ENCODE measurements at regions not wholly inside any gene's neighbourhood (a gene's known extent, or its start where the extent isn't known, plus 50 kb on each side); places are given as distances from the start of the nearest gene placed in this dataset.
"Not testable (repeated sequence)": the region's sequence is repeated elsewhere in the genome, so short reads cannot be mapped to it uniquely, and the experiment has no call there.

DNA sequence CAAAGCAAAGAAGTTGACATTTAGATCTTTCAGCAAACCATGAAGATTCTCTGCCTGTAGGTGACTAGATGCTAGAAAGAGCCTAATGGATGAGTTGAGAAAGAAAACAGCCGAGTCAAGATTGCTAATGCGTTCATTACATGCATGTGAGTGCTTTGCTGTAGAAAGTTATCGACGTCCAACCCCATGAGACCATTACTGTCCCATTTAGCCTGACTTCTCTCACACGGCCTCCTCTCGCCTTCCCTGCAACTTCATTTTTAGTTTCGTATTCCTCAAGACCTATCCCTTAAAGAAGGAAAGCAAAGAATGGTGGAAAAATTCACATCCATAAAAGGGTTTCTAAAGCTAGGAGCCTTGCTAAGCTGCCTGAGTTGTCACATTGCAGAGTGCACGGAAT, 113.7 kb upstream of the DPP6 start:
- no peak for DNase-seq (ENCODE audit: low read depth)

DNA sequence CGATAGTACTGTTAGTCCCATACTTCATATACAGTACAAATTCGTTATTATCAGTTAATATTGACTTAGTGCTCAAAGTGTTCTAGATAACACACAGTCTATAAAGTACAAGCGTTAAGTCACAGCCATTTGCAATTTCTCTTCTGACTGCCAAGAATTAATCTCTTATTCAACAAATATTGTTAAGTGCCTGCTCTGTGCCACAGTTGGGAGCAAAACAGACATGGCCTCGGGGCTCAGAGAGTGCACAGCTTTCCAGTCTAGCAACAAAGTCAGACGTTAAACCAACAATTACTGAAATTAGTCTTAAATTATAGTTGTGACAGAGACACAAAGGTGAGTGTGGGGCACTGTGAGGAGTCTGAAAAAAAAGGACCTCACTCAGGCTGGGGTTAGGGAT, 113.0 kb upstream of the DPP6 start:
- no peak for DNase-seq (ENCODE audit: low read depth)

DNA sequence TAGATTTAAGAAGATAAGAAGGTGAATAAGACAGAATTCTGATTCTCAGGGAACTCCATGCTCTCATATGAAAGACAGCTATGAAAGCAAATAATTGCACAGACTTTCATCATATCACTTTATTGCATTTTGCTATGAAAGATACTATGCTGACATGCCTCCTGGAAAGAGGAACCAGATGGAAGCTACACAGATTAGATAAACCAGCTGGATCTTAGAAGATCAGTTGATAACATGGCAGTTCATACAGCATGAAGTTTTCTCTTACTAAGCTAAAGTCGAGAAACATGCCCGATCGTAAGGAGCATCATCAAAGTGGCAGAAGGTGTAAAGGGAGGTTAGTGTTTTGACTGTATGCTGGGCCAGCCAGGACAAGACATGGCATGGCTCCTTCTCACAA, 112.5 kb upstream of the DPP6 start:
- DNase-seq (ENCODE audit: low read depth), result no peak

DNA sequence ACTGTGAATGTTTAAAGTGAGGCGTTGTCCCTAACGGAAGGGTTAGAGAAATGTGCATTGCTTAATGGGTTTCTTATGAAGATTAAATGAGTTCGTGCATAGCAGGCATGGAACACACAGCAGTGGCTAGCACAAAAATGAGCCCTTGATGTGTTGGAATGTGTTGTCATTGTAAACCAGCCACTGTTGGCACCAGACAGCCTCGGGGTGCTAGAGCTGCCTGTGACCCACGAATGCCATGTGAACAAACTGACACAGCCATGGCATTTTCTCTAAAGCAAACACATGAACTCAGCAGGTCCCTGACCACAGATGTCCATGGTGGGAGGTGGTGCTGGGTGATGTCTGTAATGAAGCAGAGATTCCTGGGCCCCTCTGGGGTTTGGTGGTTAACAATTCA, 111.1 kb upstream of the DPP6 start:
- no peak for DNase-seq (ENCODE audit: low read depth)

DNA sequence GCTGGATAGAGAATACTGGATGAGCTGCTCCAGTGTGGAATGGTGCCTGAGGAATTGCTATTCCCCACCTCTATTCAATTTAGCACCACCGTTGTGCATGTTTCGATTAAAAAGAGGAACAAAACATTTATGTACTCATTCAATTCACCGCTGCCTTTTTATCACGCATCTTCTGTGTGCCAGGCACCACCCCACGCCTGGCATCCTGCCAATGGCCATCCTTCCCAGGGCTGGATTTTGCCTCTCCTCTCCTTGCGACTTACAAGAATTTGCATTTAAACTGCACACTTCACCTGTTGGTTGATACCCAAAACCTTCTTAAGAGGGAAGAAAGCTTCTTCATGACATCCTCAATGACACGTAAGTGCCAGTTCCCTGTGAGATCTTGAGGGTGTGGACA, 110.2 kb upstream of the DPP6 start:
- DNase-seq (ENCODE audit: low read depth), result no peak

DNA sequence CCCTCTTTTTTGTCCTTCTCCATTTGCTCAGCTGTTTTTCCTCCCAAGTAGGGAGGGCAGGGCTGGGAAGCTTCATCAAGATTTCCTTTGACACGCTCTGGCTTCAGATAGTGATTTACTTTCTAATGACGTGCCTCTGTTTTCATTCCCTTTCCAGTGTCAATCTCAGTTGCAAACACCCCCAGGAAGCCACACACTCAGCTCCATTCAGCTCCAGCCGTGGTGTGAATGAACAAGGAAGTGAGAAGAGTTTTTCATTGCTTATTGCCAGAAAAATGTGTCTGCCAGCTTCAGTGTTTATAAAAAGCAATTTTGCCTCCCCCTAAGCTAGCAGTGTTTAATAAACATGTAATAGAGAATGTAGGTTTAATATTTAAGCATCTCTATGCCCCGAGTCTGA, 108.7 kb upstream of the DPP6 start:
- DNase-seq (ENCODE audit: low read depth), result no peak

DNA sequence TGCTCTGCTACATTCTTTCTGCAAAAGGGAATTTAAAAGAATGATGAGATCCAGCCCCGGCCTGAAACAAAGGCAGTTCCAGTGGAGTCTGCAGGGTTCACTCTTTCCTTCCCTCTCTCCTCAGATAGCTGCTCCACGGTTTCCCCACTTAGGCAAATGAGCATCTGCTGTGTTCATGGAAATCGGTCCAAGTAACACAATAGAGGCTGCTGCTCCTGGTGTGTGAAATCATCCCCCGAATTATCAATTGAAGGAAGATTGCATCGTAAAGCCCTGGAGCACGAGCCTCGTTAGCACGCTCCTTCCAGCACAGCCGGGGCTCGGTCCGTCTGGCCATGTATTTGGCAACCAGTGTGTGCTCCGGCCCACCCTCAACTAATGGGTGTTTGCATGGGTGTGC, 108.3 kb upstream of the DPP6 start:
- DNase-seq (ENCODE audit: low read depth), result no peak

DNA sequence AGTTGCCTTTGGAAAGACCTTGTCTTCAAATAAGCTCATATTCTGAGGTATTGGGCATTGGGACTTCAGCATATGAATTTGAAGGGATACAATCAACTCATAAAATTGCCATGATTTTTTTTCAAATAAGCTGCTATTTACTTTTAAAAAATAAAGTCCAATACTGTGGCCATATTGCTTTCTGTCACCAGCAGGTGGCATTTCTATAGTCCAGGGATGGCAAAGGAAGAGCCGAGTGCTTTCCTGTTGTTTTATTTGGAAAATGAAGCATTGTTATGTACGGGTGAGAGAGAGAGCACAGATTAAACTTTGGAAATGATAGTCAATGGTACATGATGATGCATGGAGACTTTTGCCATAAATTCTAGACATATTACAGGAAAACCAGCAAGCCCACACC, 104.1 kb upstream of the DPP6 start:
- no peak for DNase-seq (ENCODE audit: low read depth)

DNA sequence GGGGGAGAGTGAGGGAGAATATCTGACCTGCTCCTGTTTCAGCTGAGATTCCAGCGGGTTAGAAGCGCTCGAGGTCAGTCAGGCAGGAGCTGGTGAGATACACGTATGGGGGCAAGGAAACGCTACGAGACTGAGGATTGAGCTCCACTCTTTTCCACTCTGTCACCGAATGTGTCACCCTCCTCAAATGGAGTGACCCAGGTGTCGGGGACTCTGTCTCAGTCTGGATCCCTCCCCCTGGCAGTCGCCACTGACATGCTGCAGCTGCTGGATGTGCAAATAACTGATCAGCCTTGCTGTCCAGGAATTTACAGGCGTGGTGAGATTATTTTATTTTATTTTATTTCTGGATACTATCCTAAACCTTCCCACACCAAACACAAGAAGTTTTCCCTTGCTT, 100.9 kb upstream of the DPP6 start:
- DNase-seq (ENCODE audit: low read depth), result no peak

DNA sequence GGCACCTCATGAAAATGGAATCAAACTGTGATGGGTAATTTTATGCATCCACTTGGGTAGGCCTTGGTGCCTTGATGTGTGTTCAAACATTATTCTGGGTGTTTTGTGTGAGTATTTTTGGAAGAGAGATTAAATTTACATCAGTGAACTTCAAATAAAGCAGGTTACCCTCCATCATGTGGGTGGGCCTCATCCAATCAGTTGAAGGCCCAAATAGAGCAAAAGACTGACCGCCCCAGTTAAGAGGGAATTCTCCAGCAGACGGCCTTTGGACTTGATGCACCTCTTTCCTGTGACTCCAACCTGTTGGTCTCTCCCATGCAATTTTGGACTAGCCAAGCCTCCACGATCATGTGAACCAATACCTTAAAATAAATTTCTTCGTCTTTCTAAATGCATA, 97.7 kb upstream of the DPP6 start:
- no peak for DNase-seq (ENCODE audit: low read depth)

DNA sequence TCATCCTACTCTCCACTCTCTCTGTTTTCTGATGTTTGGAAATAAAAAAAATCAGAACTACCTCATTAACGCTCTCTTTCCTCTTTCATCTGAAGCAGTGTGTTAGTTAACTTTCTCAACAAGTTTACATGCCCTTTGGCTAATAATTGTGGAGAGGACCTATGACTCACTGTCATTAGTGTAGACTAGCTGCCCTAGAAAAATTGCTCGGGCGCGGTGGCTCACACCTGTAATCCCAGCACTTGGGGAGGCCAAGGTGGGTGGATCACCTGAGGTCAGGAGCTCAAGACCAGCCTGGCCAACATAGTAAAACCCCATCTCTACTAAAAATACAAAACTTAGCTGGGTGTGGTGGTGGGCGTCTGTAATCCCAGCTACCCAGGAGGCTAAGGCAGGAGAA, 94.5 kb upstream of the DPP6 start:
- DNase-seq (ENCODE audit: low read depth), result not testable (repeated sequence)

DNA sequence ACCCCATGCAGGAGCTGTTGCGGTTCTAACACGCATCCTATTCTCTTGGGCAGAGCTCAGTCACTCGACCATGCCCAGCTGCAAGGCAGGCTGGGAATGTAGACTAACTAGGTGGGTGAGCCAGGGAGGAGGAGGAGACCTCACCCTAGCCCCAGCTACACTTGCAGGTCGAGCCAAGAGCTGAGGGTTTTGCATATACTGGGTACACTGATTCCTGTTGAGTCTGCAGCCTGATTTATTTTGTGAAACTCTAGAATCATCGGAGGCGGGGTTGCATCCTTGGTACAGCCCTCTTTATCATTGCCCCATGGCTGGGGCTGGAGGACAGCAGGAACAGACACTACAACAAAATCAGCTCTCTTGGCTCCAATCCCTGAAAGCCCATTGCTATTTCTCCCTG, 93.8 kb upstream of the DPP6 start:
- DNase-seq (ENCODE audit: low read depth), result not testable (repeated sequence)

DNA sequence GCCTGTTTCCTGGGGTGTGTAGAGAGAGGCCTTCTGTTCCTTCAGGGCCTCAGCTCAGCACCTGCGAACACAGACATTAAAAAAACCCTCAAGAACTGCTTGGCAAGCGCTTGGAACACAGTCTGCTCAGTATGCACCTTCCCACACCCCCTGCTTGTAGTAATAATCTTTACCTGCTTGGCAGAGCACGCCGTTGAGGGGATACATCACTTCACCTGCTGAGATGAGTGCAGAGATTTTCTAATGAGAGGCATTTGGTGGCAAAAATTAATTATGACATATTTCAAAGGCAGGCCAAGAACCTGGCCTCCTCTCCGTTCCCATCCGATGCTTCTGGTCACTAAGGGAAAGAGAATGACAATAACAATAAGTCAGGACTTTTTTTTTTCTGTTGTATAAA, 93.4 kb upstream of the DPP6 start:
- DNase-seq (ENCODE audit: low read depth), result not testable (repeated sequence)

DNA sequence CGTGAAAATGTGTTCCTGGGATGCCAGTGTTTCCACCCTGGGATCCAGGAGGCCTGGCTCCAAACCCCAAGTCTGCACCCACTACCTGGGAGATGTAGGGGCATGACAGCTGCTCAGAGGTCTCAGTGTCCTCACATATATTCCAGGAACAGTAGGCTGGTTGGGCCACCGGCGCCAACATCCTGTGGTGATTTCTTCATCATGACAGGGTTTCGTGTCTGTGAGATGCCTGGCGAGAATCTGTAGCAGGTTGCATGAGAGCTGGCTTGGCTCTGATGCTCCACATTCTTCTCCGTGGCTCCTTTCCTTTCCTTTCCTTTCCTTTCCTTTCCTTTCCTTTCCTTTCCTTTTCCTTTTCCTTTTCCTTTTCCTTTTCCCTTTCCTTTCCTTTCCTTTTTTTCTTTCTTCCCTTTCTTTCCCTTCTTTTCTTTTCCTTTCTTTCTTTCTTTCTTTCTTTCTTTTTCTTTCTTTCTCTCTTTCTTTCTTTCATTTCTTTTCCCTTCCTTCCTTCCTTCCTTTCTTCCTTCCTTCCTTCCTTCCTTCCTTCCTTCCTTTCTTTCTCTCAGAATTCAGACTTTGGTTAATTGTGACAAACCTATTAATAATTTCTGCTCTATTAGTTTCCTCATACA, 87.6 kb upstream of the DPP6 start:
- not testable (repeated sequence) for DNase-seq (ENCODE audit: low read depth)

DNA sequence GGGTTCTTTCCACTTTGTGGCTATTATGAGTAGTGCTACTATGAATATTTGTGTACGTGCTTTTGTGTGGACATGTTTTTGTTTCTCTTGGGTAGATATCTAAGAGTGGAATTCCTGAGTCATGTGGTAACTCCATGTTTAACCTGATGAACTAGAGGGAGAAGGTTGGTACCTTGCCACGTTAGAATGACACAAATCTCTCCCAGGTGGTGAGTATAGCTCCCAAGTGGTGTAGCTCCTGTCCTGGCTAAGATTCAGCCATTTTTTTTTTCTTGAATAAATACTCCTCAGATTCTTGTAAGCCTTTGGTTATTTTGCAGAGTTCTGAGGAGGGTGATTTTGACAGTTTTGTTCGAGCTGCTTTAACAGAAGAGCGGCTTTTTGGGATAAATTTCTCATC, 83.2 kb upstream of the DPP6 start:
- not testable (repeated sequence) for DNase-seq (ENCODE audit: low read depth)

DNA sequence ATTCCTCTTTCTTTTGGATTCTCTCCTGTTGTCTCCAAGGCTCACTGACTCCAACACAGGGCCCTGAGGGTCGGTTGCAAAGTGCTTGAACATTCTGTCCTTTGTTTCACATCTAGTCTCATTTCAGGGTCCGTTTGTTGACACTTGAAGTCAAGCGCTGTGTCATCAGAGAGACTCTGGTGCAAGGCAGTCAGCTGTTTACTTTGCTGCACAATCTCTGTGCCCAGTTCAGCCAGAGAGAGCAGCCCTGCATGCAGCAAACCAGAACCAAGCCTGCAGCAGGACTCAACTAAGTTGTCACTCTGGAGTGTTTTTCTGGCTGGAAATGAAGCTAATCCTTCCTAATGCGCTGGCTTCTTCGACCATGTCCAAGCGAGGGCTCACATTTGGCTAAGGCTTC, 77.6 kb upstream of the DPP6 start:
- not testable (repeated sequence) for DNase-seq (ENCODE audit: low read depth)

DNA sequence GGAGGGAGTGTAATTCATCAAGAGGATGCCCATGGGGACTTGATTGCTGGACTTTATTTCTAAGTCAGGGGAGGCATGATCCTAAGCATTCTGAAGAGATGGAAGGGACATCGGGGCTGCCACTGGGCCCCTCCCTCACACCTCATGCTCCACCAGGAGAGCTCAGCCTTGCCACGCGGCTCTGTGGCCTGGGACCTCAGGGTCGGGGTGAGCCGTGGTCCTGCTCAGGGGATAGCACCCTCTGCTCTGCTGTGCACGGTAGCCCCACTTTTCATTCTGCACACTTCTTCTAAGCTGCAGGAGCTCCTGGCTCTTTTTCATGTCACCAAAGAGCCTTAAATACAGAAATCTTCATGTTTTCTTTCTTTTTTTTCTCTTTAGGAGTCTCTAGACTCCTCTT, 75.5 kb upstream of the DPP6 start:
- not testable (repeated sequence) for DNase-seq (ENCODE audit: low read depth)

DNA sequence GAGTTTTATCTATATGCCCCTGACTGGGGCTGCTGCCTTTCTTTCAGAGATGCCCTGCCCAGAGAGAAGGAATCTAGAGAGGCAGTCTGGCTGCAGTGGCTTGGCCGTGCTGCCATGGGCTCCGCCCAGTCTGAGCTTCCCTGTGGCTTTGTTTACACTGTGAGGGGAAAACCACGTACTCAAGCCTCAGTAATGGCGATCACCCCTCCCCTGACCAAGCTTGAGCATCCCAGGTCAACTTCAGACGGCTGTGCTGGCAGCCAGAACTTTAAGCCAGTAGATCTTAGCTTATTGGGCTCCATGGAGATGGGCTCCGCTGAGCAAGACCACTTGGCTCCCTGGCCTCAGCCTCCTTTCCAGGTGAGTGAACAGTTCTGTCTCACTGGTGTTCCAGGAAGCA, 69.0 kb upstream of the DPP6 start:
- not testable (repeated sequence) for DNase-seq (ENCODE audit: low read depth)

DNA sequence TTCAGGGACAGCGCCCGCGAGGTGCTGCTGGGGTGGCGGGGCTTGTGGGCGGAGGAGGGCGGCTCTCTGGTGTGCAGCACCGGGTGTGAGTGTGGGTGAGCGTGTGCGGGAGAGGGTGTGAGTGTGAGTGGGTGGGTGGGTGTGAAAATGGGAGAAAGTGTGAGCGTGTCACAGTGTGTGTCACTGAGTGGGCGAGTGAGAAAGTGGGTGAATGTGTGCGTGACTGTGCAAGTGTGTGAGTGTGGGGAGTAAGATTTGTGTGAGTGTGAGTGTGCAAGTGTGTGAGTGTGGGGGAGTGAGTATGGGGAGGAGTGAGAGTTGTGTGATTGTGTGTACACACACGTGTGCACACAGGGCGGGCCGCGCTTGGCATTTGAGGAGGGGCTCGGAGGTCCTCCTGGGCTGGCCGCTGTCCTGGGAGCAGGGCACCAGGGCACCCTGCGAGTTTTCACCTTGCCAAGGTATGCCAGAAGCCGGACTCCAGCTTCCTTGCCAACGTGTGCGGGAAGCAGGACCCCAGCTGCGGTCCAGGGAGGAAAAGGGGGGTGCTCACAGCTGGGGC, 63.1 kb upstream of the DPP6 start:
- DNase-seq (ENCODE audit: low read depth), result not testable (repeated sequence)

DNA sequence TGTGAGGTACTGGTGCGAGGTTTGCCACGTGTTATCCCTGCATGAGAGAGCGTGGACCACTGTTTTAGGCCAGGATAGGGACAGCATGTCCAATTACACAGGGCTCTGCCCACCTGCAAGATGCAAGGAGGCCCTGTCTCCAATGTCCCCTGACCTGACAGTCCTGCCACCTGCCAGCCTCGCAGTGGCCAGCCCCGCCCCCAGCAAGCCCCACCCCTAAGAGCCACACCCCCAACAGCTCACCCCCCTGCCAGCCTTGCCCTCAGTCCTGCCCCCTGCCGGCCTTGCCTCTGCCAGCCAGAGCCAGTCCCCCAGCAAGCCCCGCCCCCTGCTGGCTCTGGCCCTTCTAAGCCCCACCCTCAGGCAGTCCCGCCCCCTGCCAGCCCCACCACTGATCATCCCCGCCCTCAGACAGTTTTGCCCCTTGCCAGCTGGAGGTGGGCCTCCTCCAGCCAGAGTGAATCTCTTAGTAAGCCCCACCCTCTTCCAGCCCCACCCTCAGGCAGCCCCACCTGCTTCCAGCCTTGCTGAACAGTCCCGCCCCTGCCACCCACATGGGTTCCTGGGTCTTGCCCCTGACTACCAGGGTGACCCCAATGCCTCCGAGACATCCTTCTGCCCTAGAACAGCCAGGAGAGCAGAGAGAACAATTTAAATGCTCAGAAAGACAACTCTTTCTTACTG, 62.3 kb upstream of the DPP6 start:
- not testable (repeated sequence) for DNase-seq (ENCODE audit: low read depth)

DNA sequence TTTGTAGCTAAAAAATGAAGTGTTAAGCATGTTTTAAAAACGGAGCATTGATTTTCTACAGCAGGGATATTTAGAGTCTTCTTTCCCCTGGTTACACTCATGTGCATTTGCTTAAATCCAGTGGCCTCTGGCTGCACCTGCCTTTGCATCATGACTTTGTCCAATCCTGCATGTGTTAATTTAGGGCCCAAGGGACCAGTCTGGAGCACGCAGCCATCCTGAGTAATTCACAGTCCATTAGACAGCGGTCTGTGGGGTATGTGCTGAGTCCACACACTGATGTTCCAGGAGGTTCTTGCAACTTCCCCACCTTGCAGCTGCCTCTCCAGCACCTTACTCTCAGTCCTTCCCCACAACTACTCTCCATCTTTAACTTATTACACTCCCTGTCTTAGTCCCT, 60.7 kb upstream of the DPP6 start:
- not testable (repeated sequence) for DNase-seq (ENCODE audit: low read depth)

DNA sequence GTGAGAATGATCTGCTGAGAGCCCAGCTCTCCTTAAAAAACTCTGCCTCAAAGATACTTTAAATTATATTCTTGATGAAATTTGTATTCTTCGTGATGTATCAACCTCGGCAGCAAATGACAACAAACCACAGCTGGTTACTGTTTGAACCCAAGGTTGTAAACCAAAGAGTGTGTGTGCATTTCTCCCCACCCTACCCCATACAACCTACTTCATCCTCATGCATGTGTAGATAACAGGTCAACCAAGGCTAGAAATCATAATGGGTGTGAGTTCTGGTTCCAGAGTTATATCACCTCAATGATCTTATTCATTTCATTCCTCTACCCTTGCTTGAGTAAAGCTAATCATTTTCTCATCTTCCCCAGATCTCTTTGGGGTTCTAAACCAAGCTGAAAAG, 58.8 kb upstream of the DPP6 start:
- DNase-seq (ENCODE audit: low read depth), result not testable (repeated sequence)

DNA sequence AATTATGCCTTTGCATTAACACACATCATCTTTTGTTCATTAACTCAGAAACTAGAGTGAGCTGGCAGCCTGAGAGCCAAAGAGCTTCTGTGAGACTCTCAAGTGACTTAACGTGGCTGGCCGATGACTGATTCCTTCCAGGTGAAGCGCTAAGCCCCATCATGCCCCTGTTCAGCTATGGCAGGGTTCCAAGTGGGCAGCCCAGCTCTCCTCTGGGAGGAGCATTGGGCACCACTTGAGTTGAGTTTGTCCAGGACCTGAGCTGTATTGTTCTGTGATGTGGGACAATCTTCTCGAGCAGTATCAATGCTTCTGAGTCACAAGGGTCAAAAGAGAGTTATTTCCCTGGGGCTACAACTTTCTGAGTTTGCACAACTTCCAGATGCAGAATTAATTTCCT, 53.3 kb upstream of the DPP6 start:
- not testable (repeated sequence) for DNase-seq (ENCODE audit: low read depth)
